Stimulated activated CD4-positive, alpha-beta T cell treated with anti-CD3 and anti-CD28 coated beads, Interleukin-12 subunit alpha, Interleukin-12 subunit beta, amount 100 ng/mL, for 4 hours (primary cell): ENCODE measurements at regions not wholly inside any gene's neighbourhood (a gene's known extent, or its start where the extent isn't known, plus 50 kb on each side); places are given as distances from the start of the nearest gene placed in this dataset.

Source experiments
- DNase-seq: peaks from one replicate; pipeline ENCODE4 v3.0.0-alpha.2; 2020

DNA sequence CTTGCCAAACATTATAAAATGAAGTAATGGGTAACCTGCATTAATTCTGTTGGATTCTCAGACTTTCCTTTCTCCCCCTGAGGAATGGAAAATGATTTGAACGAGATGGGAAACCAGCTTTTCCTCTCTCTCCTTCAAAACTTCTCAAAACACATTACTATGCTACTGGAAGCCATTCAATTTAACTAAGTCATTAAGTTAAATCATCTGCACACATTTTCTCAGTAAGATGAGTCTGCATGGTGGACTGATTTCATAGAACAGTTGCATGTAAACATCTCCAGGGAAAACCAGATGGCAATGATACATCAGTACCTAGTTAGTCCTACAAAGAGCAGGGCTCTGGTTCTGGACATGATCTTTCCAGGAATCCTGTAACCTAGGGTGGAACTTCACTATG, 59.9 kb downstream of the BMP4 start:
- no peak for DNase-seq

DNA sequence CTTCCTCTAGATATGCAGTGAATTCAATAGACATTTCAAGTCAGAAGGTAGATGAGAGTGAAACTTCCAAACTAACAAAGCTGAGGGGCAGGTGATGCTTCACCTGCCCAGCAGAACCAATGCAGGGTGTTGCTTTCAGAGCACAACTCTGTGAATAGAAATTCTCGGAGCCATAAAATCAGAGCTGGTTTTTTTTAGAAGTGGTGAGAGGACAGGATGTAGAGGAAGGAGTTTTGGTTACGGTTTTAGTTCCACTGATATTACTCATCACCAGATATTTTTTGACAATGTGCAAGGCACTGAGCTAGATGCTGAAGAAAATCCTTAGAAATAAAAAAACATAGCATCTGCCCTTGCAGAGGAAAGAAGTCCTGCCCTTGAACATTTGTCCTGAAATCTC, 62.2 kb downstream of the BMP4 start:
- no peak for DNase-seq

- DNase-seq, result no peak
These were observed 63.3 kb downstream of the BMP4 start for GRCh38 chr14:53893374-53893773.

DNA sequence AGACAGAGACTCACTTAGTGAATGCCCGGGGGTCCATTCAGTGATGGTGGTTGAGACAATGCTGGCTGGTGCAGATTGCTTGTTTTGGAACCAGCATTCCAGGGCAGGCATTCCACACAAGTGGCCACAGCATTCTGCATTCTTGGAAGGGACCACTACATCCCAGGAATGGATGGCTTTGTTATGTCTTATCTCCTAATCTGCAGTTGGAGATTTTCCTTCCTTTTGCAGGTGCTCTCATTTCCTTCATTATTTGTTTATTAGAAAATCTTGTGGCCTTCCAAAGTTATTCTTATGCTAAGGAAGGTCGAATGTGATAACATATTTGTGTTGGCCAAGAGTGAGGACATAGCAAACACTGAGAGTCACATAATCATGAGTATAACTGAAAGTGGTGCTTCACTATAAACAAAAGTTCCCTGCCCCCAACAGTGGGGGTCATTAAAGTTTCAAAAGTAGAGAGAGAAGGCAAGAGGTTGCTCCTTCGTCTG, 66.0 kb downstream of the BMP4 start:
- no peak for DNase-seq

DNA sequence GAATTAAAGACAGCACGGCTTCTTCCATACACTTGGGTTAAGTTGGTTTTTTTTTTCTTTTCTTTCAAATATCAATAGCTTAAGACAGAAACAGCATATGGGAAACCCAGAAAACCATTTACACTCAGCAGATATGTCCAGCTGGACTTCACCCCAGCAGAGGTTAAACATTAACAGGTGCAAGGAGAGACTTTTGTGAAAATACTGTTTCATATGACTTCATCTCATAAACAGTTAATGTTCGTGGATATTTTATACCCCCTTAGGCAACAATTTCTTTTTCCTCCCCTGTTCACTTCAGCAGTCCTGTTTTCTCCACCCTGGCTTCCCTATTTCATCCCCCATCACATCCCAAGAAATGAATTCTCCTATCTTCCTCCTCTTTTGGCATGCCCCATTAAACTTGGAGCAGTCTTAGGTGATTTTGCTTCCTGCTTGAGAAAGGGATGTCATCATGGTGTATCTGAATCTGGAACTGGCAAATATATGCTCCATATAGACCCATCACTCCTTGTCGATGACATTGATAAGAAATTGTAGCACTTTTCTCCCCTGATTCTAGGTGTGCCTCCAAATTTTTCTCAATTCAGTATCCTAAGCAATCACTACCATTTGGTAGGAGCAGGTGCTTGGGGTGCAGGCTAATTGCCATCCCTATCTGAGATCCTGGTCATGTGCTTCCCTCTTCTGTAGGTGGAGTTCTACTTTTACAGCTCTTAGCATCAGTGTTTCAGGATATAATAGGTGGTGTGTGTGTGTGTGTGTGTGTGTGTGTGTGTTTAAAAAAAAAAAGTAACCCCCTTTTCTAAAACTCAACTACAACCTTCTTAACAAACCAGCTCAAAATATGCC, 67.9 kb downstream of the BMP4 start:
- no peak for DNase-seq

DNA sequence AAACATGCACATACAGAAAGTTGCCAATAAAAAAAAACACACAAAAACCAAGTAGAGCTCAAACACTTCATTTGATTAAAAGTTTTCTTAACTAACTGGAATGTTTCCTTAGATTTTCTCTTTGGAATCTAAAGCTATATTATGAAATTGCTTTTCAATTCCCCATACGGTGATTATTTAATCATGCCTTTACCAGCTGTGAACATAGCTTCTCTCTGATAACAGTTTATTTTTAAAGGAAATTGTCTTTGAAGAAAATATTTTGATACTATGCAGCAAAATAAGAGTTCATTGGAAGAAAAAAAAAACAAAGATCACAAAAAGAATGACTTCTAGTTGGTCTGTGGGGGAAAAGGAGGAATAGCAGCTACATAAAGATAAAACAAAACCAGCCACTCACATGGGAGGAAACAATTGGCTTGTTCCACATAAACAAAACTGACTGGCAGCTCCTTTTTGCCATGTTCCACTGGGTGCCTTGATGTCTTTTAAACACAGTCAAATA, 71.4 kb downstream of the BMP4 start:
- DNase-seq, result no peak

DNA sequence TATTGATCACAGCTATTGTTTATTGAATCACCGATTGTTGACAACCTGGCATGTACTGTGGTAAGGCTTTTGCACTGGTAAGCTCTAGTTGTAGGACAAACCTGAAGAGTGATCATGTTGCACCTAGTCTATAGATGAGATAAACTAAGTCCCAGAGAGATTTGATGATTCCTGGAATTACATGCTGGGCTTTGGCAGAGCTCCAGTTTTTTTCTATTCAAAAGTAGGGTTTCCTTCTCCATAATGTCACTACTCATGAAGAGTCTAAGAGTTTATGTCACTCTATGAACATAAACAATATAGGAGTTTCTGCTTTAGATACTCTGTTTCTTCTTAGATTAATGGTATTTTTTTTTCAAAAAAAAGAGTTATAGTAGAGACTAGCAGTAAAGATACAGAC, 72.0 kb downstream of the BMP4 start:
- no peak for DNase-seq

- no peak for DNase-seq
These were observed 72.9 kb downstream of the BMP4 start for GRCh38 chr14:53883739-53884138.

- DNase-seq, result no peak
These were observed 73.9 kb downstream of the BMP4 start for GRCh38 chr14:53882684-53883083.

GRCh38 chr14:53881921-53882320, 74.7 kb downstream of the BMP4 start:
- DNase-seq, result no peak

DNA sequence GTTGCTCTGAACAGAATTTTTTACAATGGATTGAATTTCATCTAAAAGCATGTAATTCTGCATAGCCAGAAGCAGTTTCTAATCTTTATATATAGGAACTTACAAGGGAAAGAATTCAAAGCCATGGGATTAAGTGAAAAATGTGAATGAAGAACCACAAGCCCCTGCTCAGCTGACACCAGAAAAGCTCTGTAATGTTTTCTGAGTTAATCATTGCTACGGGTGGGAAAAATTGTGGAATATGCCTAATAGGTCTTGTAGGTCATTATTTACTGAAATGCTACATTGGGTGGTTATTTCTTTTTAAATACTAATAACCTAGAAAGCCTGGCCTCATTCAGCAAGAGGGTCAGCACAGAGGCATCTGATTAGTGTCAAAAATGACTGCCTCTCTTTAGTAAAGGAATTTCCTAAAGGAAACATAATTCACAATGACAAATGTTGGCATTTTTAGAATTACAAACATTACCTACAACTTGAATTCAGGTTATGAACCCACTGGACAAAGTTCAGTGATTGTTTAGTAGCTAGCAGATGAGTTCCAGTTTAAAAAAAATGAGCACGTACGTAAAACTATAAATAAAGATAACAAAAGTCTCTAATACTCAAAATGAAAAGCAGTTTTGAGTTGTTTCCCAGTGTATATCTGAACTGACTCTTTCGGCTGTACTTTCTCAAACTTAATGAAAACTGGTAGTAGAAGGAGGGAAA, 75.3 kb downstream of the BMP4 start:
- no peak for DNase-seq

DNA sequence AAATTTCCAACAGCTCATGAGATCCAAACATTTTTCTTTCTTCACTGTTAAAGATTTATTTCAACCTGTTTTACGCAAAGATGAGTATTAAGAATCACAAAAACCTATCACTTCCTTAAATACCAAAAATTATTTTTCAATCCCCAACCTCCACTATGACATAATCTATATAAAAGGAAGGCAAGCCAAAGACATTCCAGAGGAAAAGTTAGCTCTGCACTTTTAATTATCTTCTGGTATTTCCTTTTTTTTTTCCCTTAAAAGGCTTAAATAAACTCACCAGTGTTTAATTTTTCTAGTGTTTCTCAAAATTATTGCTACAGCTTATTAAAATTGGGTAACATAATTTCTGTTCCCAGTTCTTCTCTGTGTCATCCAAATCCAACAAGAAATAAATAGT, 75.9 kb downstream of the BMP4 start:
- no peak for DNase-seq

- DNase-seq, result no peak
These were observed 76.9 kb downstream of the BMP4 start for GRCh38 chr14:53879747-53880146.

- no peak for DNase-seq
These were observed 77.5 kb downstream of the BMP4 start for GRCh38 chr14:53879022-53879686.

DNA sequence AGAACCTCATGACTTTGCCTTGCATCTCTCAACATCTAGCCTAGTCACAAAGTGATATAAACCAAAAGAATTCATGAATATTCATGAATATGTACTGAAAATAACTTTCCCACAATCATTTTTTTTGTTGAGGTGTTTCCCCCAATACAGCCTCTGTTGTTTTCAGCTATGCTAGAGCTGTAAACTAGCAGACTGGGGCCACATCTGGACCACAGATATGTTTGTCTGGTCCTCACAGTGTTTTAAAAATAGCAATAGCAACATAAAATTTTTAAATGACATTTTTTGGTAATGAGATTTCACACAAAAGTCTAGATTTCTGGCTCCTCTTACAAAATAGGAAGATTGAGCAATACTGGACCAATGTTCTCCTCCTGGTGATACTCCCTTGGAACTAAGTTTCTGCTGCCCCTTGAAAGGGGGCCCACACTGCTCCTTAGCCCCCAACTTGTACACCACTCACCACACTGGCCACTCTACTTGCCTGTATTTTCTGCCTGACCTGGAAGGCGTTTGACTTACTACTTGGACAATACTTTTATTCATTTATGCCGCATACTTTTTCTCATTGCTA, 81.2 kb downstream of the BMP4 start:
- DNase-seq, result no peak

GRCh38 chr14:53874704-53875103, 81.9 kb downstream of the BMP4 start:
- no peak for DNase-seq

DNA sequence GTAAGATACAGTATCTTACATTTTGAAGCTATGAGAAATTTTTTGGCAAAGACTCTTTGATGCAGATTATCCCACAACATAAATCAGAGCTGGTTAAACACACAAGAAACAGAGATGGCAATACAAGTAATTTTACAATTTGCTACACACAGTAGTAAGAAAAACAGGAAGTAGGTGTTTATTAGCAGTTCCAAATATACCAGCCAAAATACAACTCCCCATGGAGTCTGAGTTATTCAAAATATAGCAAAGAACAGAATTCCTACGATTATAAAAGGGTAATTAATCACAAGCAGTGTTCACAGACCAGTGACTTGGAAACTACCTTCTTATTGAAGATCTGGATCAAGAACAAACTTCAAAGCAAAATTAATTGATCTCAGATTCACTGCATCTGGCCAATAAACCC, 83.9 kb downstream of the BMP4 start:
- DNase-seq, result no peak

DNA sequence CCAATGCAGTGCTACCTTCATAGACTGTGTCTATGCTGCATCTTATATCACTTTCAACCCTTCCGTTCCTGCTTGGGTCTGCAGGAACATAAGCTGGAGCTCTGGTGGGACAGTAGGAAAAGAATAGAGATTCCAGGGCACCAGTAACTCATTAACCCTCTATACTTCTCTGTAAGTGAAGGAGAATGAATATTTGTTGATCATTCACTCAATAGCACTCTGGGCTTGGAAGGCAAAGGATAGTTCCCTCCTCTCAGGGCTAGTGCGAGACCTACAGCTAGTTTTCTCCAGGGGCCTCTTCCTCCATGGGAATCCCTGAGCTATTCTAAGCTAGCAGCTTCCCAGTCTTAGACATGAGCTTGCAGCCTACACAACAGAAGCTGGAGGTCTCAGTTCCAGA, 84.7 kb downstream of the BMP4 start:
- no peak for DNase-seq

- DNase-seq, result no peak
These were observed 85.6 kb downstream of the BMP4 start for GRCh38 chr14:53871011-53871410.

- DNase-seq, result no peak
These were observed 90.9 kb downstream of the BMP4 start for GRCh38 chr14:53865711-53866110.

DNA sequence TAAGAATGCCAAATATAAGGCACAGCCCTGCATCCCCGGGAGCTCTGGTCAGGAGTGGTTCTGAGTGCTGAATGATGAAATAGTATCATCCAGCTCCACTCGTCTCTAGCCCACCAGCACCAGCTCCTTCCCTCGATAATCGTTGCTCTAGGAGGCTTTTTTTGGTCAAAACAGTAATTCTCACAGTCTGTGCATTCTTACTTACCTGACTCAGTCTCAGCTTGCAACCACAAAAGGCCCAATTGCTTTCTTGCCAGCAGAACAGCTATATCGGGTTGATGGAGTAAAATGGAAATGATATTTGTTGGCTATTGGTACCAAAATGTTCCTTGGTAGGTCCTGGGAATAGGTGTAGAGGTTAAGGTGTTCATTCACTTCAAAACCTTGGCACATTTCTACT, 94.8 kb downstream of the BMP4 start:
- DNase-seq, result no peak

DNA sequence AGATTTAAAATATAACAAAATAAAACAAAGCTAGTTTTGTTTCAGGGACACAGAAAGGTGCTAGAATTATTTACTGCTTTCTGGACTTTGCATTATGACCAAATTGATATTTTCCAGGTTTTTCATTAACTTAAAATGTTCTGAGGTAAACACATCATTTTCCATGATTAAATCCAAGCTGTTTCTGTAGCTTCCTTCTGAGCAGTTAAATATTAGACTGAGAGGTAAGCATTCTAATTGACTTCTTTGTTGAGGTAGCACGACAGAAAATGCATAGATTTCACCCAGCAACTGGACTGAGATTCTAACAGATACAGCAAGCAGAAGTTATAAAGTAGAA, 98.3 kb downstream of the BMP4 start:
- DNase-seq, result no peak

- DNase-seq, result no peak
These were observed 98.8 kb downstream of the BMP4 start for GRCh38 chr14:53857625-53858344.
